ENCODE measurements at regions not wholly inside any gene's neighbourhood (a gene's known extent, or its start where the extent isn't known, plus 50 kb on each side); places are given as distances from the start of the nearest gene placed in this dataset.

DNA sequence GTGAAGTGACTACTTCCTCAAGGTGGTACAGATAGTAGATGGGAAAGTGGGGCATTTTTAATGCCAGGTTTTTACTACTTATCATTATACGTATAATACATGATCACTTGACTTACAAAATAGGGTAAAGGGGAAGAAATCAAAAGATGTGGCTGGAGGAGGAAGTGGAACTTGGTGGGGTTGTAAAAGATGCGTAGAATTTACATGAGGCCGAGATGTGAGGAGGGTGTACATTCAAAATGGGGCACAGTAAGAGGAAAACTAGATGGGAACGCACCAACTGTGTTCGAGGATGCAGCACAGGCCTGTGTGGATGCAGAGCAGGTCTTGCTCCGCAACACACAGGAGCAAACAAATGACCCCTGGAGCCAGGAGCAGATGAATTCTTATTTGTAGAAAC lies 403.3 kb downstream of the TXNL1 start:
- no peak for DNase-seq (ENCODE audit: low read depth)

DNA sequence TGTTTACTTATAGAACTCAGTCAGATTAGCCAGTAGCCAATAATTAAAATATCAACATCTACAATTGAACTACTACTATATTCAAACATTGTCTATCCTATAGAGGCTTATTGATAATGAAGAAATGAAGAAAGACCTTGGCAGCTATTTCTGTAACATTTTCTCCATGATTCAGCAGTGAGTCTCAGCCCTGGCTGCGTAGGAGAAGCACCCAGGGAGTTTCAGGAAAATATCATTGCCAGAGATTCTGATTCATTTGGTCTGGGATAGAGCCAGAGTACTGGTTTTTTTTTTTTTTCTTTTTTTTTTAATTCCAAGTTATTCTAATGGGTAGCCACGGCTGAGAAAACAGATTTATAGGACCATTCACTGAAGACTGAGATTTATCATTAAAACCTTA lies 404.8 kb downstream of the TXNL1 start:
- DNase-seq (ENCODE audit: low read depth) = peak; percentile 73

DNA sequence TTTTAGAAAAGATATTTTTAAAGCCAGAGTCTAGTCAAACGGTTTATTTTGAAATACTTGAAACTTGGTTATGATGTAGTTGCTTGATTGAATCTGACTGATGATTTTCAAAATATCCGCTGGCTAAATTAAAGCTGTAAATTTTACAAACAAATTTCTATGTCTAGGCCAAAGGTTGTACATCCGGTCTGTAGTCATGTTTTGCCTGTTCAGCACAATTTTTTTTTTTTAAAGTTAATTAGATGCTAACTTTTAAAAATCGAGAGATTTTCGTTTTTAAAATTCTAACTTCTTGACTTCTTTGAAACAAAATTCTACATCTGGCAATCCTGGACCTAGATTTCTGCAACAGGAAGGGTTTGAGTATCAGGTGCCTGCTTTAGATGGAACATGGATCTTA lies 412.4 kb downstream of the TXNL1 start:
- DNase-seq (ENCODE audit: low read depth) = no peak

DNA sequence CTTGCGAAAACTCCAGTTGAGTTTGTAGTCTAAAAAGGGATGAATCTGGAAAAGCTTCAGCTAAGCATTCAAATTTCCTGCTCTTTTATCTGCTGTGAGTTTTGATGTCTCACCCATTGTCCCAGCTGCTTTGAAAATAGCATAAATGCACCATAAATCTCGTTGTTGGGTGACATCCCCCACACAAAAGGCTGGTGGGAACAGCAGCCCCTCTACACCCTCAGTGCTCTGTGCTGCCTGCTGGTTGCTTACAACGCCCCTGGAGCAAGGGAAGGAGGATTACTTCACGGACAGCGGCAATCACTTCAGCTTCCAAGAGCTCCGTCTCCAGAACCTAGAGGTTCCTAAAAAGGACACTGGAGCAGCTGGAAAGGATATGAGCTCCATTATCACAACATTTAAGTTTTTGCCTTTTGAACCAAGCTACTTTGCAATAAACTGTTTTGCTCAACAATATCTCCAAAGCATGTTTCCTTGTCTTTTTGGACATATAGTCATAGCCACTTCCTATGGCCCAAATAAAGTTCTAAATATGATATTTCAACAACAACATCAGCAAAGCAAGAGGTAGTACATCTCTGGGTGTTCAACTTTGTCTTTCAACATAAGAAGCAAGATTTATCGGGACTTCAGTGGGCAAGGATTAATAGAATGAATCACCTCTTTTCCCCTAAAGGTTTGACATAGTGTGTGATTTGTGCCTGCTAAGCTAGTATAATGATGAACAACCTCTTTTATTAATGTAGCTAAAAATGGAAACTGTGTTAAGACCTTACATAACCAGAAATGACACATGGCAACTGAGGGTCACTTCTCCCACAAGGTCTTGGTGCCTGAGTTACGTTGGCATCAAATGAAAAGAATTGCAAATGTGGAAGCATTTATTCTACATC lies 413.5 kb downstream of the TXNL1 start:
- no peak for DNase-seq (ENCODE audit: low read depth)

DNA sequence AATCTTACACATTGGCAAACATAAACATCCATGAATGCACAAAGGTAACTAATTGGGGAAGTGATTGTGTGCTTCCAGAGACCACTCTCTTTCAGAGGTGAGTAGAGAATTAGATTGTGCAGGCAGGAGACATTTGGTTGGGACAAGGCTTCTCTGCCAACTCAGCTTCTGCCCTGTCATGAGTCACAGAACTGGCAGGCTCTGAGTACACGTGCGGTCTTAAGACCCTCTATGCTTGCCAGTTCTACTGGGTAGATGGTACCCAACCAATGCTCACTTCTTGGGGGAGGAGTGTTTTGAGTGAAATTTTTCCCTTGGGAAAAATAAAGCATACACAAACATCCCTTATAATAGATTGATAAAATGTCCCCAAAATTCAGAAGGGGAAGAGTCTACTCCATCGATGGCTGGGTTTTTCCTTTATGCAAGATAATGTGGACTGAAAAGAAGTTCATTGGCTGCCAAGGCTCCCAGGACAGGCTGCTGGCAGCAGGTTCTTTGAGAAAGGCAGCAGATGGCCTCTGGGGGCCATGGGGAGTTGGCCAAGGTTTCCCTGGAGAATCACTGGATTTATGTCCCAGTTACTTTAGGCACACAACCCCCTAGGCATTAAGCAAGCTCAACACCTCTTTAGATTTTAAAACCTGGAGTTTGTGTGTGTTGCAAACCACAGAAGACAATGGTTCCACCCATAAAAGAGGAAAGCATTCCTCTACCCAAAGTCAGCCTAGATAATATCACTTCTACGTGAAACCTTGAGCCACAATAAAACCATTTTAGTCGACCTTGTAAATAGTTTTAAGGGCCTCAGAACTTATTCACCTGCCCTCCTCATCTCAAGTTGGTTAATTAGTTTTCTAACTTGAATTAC lies 417.0 kb downstream of the TXNL1 start:
- DNase-seq (ENCODE audit: low read depth) = peak; percentile 37

DNA sequence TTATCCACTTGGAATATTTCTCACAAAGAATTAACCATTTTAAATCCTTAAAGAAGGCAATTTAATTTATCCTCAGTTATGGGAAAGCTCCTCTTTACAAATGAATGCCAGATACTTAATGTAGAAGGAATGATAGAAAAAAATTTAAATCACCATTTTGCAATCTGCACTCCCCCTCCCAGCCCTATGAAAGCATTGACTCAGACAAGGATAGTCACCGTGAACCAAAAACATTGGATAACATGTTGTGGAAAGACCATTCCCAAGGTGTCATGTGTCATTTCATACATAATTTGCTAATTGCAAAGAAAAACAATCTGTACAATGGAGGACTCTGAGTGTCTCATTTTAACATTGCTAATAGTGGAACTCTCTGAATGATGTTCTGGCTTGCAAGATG lies 421.0 kb downstream of the TXNL1 start:
- DNase-seq (ENCODE audit: low read depth) = no peak

DNA sequence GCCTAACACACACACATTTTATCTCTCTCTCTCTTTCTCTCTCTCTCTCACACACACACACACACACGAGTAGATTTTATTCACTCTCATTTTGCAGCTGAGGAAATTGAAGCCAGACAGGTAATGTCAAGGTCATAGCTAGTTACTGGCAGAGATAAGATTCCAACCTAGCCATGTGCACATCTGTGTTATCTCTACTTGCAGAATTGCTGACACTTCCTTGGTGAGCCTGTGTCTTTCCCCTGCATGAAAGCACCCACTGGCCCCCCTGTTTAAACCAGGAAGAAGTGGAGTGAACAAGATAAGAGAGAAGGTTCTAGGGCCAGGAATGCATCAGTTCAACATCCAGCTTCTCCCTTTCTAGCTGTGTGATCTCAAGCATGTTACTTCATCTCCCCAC lies 423.7 kb downstream of the TXNL1 start:
- DNase-seq (ENCODE audit: low read depth) = no peak

DNA sequence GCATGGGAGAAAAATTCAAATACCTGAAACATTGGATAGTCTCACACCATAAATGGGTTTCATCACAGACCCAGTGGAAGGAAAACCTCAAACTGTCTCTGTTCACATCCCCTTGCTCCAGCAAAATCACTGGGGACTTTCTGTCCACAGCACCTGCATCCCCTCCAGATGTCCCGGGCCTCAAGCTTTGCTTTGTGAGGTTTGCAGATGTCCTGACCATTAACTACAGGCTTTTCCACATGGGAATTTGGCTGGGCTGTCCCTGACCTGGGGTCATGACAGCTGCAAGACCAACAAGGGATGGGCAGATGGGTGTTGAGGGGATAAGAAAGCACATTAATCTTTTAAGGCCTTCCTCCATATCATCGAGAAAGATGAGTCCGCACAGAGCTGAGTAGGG lies 427.9 kb downstream of the TXNL1 start:
- DNase-seq (ENCODE audit: low read depth) = no peak

DNA sequence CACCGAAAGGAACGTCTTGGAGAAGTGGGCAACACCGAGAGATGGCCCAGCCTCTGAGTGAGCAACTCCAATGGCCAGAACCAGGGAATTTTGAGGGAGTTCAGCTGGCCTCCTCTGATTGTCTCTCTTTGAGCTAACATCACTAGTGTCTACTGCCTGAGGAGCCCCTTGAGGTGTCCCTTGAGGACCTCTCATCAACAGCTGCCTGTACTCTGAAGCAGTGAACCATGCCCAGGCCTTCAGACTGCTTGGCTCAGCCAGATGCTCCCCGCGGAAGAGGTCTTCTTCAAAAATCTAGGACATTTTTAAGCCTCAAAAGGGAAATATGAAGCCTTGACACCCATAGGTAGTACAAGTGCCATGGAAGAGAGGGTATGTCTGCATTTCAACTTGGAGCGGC lies 430.4 kb downstream of the TXNL1 start:
- no peak for DNase-seq (ENCODE audit: low read depth)

DNA sequence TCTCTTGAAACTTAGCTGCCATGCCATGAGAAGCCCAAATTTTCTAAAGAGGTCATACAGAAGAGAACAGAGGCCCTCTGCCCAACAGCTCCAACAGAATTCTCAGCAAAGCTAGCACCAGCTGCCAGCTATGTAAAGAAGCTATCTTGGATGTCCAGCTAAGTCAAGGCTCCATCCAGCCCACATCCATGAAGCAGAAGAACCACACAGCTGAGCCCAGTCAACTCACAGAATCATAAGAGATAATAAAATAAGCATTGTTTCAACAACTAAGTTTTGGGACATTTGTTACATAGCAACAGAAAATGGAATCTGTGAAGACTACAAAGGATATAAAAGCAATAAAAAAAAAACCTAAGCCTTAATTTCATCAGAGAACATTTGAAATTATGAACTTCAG lies 434.3 kb downstream of the TXNL1 start:
- no peak for DNase-seq (ENCODE audit: low read depth)

DNA sequence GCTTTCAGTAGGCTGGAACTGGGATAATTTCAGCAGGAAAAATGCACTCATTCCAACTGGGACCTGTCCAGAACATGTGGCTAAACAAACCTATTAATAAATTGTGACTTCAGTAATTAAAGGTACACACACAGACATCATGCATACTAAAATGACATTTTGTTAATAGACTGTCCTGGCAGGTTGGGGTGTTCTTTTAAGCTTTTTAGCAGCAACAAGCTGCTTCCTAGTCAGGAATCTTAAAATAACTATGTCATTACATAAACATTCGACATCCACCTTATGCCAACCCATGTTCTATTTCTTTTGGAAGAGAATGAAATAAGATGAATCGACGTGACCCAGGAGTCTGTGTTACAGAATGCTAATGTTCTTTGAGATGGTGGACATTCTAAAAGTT lies 435.7 kb downstream of the TXNL1 start:
- DNase-seq (ENCODE audit: low read depth) = no peak

DNA sequence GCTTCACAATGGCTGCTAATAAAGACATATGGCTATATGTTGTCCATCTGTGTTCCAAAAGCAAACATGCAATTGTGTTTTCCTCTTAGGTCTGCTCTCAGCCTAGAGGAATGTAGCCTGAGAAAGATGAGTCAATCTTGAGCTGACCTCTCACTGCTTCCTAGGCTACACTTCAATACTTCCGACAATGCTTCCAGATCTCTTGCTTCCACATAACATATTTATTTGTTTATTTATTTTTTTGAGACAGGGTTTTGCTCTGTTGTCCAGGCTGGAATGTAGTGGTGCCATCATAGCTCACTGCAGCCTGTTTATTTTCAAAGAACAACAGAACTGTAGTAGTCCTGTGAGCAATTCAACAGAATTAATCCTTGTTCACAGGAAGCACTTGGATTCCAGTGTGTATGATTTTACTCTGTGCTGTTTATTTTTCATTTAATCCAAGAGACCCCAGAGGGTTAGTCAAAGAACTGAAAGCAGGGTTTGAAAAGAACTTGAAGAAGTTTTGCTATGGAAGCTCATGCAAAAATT lies 437.9 kb downstream of the TXNL1 start:
- peak; percentile 73 for DNase-seq (ENCODE audit: low read depth)

DNA sequence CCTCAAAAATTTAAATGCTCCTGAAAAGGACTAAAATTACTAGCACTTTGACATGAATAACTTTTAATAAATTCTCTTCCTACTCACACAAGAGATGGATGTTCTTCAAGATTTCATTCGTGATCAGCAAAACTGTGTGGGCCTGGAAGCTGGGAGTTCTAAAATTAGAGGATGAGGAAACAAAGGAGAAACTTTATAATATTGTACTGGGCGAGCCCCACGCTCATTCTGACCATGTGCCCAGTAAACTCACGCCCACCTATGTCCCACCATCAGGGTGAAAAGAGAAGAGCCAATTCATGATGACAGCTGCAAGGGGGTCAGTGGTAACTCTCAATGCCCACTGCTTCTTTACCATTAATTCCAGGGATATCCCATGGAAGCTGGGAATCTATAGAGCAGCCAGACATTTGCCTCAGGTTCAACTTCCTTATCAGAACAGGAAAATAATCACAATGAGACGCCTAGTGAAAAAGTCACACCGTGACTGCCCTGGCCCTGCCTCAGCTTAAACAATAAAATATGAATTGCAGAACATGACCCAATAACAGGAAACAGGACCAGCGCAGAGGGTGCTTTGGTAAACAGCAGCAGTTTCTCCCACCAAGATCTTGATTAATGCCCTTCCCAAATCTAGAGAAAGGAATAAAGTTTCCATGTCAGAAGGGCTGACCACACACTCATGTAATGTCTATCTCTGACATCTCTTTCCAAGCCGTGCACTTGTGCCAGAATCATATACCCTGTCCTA lies 438.6 kb downstream of the TXNL1 start:
- DNase-seq (ENCODE audit: low read depth) = no peak

DNA sequence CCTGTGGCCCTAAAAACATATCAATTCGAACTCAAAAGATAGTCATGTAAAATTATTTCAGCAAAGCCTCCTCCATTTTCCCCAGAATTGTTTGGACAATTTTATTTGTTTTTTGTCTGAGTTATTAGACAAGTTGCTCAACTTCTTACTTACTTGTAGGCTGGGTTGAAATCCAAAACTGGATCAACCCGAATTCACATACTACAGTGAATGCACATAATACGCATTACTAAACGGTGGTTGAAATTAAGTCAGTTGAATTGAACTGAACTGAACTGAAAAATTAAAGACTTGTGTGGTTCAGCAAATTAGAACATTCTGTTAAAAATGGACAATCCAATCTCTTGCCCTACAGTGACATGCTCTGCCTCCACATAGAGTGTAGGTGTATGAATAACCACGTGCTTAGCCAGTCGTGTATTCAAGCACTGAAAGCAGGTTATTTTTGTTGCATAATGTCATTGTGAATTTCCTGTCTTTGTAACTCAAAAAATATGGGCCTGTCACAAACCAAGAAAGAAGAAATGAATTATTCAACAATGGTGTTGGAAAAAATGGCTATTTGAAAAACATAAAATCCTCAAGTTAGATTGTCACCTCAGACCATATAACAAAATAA lies 441.0 kb downstream of the TXNL1 start:
- DNase-seq (ENCODE audit: low read depth) = no peak

DNA sequence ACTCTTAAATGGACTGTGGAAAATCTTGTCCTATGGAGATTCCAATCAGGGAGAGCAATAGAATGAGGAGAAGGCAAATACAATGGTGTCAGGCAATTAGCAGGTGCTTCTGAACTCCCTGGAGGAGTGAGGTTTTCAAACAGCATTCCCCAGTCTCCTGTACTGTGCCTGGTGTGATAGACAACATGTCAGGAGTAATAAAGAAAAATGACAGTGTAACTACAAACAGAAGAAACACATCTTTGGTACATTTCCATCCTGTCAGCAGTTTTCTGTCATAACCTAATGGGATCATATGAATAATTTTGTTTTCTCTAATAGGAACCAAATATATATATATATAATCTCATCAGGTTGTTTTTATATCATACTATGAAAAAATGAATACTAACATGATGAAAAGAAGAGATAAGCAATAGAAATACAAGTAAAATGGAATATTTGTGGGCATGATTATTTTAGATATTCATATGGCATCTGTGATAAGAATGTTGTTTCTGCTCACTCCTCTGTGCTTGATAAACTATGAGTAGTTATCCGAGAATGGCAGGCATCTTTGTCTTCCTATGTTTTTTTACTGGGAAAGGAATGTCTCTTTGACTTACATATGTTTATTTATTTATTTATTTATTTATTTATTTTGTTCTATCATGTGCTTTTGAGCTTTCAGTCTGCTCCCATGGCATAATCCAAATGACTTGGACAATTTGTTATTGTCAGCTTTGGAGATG lies 441.7 kb downstream of the TXNL1 start:
- DNase-seq (ENCODE audit: low read depth) = no peak

DNA sequence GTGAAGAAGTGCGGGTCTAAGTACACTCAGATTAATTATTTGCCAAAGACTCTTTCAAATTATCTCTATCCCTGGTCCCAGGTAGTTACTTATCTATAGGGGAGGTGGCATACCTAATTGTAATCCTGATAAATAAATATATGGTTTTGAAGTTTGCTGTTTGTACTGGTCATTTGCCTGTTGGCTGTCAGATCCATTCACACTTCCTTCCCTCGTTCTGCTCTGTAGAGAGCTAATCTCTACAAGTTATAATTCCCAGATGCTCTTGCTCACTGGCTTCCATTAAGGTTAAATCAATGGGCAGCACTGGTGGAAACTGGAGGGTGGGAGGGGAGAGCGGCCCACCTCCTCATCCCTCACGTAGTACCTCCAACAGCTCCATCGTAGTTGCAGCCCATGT lies 447.1 kb downstream of the TXNL1 start:
- DNase-seq (ENCODE audit: low read depth) = no peak

DNA sequence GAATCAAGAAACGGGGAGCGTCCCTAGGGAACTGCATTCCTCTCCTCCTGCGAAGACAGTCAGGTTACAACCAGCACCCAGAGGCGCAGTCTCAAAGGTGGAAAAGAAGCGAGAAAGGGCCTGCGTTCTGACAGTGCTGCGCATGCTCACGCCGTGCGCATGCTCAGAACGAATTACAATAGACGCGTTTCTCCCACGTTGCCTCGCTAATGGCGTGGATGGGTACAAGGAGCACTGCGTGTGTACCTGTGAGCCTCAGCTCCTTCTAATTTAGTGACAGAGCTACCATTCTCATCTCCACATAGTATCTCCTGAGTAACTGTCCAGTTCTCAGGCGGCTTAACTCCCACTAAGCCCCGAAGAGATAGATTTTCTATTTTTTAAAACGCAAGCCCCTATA lies 448.8 kb downstream of the TXNL1 start:
- no peak for DNase-seq (ENCODE audit: low read depth)

DNA sequence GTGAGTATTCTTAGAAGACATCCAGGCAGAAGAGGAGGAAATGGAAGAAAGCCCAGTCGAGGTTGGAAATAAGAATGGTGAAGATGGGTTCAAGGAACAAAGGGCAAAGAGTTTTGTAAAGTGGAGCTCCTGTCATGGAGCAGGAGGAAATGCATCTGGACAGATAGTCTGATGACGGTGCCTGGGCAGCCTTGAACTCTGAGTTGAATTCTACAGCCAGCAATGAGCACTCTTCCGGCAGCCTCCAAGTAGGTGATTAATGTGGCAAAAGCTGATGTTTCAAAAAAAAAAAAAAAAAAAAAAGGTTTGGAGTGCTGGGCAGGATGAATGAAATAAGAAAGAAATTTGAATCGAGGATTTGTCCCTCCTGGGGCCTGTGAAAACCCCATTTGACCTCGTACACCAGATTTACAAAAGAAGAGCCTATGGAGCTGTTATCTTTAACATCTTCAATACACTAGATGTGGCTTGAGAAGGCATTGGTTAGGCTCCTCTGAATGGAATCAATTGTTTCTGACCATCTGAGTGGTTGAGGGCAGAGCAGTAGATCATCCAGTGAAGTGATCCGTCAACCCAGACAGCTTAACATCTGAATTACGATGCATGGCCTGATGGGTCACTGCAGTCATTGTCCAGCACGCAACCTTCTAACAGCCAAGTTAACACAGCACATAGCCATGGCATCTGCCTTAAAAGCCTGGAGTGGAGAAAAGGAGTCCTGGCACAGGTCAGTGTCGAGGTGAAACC lies 449.7 kb downstream of the TXNL1 start:
- no peak for DNase-seq (ENCODE audit: low read depth)

DNA sequence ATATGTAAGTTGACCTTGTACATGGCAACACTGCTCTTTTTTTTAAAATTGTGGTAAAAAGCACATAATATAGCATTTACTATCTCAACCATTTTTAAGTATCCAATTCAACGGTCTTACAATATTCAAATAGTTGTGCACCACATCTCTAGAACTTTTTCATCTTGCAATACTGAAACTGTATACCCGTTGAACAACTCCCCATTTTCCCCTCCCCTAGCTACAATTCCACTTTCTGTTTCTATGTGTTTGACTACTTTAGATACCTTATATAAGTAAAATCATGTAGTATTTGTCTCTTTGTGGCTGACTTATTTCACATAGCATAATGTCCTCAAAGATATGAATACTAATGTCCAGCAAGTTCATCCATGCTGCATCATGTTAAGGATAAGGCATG lies 452.1 kb downstream of the TXNL1 start:
- DNase-seq (ENCODE audit: low read depth) = no peak

DNA sequence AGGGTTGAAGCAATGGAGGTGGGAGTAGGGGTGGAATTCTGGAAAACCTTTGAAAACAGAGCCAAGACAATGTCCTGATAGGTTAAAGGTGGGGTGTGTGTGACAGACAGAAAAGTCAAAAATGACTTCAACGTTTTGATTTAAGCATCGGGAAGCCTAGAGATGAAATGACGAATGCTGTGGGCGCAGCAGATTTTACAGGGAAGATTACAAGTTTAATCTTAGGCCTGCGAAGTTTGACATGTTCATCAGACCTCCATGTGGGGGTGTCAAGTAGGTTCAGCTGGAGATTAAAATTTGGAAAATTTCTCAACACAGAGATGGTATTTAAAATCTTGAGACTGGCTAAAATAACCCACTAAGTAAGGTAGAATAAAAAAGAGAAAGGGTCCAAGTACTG lies 453.3 kb downstream of the TXNL1 start:
- no peak for DNase-seq (ENCODE audit: low read depth)
